Pancreas (tissue), 10 donors: ENCODE measurements at regions not wholly inside any gene's neighbourhood (a gene's known extent, or its start where the extent isn't known, plus 50 kb on each side); places are given as distances from the start of the nearest gene placed in this dataset.

Source experiments
- ATAC-seq, 4 donors: fragments of 200-7000 bp; cut with Tn5 transposase; one replicate each; pipeline versions ENCODE4 v1.8.0 to v1.9.1; 2020; ENCODE audit warnings: mild to moderate bottlenecking in 4 of 4, moderate library complexity in 4 of 4
- DNase-seq, 6 donors: peaks; one replicate each; pipeline ENCODE4 v3.0.0-alpha.2; 2020
- FAIRE-seq: peaks from 2 replicates; lab custom pipeline; 2012; peaks lifted over from hg19 to GRCh38; lab: Jason Lieb, UNC
- H3K27ac ChIP-seq, 4 donors: fragments of 200-600 bp; sonication (generic); 1 replicate in 3 of 4; 2 replicates in 1 of 4; pipeline versions ENCODE4 v1.5.0 to v1.8.0; 2020
- H3K27me3 ChIP-seq, 4 donors: fragments of 200-600 bp; one replicate each; pipeline ENCODE4 v1.8.0; 2021
- H3K36me3 ChIP-seq, 3 donors: fragments of 200-600 bp; sonication (generic) in 1 of 3; one replicate each; pipeline versions ENCODE4 v1.5.0 to v1.8.0; 2020 to 2021
- H3K4me1 ChIP-seq, 3 donors: fragments of 200-600 bp; one replicate each; pipeline ENCODE4 v1.8.0; 2021
- H3K4me3 ChIP-seq, 4 donors: fragments of 200-600 bp; sonication (generic) in 2 of 4; one replicate each; pipeline versions ENCODE4 v1.5.0 to v1.8.0; 2020 to 2021
- H3K9me3 ChIP-seq, 4 donors: fragments of 200-600 bp; one replicate each; pipeline ENCODE4 v1.8.0; 2021
- CTCF ChIP-seq, 4 donors: fragments of 200-600 bp; sonication (generic) in 3 of 4; IDR thresholded peaks; one replicate each; pipeline versions ENCODE4 v1.5.0 to v1.8.0; 2021; ENCODE audit warnings: antibody characterized with exemption in 4 of 4
- WGBS, 2 donors: extraction: QIAGEN DNeasy Blood & Tissue Kit; methylation state at CpG; one replicate each; pipeline ENCODE4 v1.1.7; 2013; 5-methylcytosine and 5-hydroxymethylcytosine counted together
- intact Hi-C, 3 donors: fragments of 100-400 bp; cut with DNase I; formaldehyde crosslinking; loops; one replicate each; pipeline versions ENCODE4 v1.11.1 to v1.14.2; 2022
- donor health status: healthy with polysubstance abuse.
- donor health status: DM: no; HTN: no; CAD: no; lungs with moderate emphysema.
- donor health status: DM: no; HTN: no; CAD: no.
- donor health status: control.
- donor health status: control.
- donor health status: Bipolar disorder and iron deficiency.
- donor health status: DM: yes; HTN: yes; CAD: no.
- donor health status: DM: no; HTN: no; CAD: no.
- donor health status: DM: no; HTN: no; CAD: no.
- donor health status: DM: yes; HTN: yes; CAD: no.

GRCh38 chr4:67106861-67107460, 438.3 kb downstream of the CENPC start:
- H3K4me3 ChIP-seq: no peak overlapping the region
- ATAC-seq: peak in 3 of 4 donors; percentile 48 to 90 (median 86)
- WGBS, 2 donors: 20 to 21% methylated on average over 3 of the region's 3 CpGs
- H3K4me1 ChIP-seq: no peaks in the 10 kb centered on the region
- DNase-seq: peak in 1 of 6 donors; percentile 3
- no peak for FAIRE-seq
- intact Hi-C loops: no loop called here
- H3K36me3 ChIP-seq: no peaks in the 10 kb centered on the region
- H3K9me3 ChIP-seq: no peaks in the 10 kb centered on the region
- H3K27ac ChIP-seq: peak overlapping the region in 1 of 4 donors; percentile 37
- no peak for TF ChIP-seq CTCF (IDR thresholded peaks at IDR 0.05)
- no peaks in the 10 kb centered on the region for H3K27me3 ChIP-seq

- Histone ChIP-seq H3K9me3 (no peaks in the 10 kb centered on the region), H3K4me3 (no peak overlapping the region), H3K4me1 (no peaks in the 10 kb centered on the region), H3K27ac (no peak overlapping the region), H3K36me3 (no peaks in the 10 kb centered on the region), H3K27me3 (no peaks in the 10 kb centered on the region)
- WGBS, 2 donors: 32% methylated on average over 3 of the region's 3 CpGs
- DNase-seq (no peak), ATAC-seq (no peak), FAIRE-seq (no peak)
- TF ChIP-seq CTCF (IDR thresholded peaks at IDR 0.05): no peak
- intact Hi-C loops: no loop called here
These were observed 441.2 kb downstream of the CENPC start for GRCh38 chr4:67104145-67104544.

GRCh38 chr4:67103001-67103747, 442.1 kb downstream of the CENPC start:
- FAIRE-seq: no peak
- DNase-seq: no peak
- TF ChIP-seq CTCF (IDR thresholded peaks at IDR 0.05): no peak
- intact Hi-C loops: no loop called here
- Histone ChIP-seq H3K4me3 (no peak overlapping the region), H3K9me3 (no peaks in the 10 kb centered on the region), H3K36me3 (no peaks in the 10 kb centered on the region), H3K4me1 (no peaks in the 10 kb centered on the region), H3K27ac (no peak overlapping the region), H3K27me3 (no peaks in the 10 kb centered on the region)
- 67 to 76% methylated on average over 6 of the region's 6 CpGs for WGBS, 2 donors
- no peak for ATAC-seq

GRCh38 chr4:67101612-67102011, 443.7 kb downstream of the CENPC start:
- intact Hi-C loops: no loop called here
- ATAC-seq: no peak
- Histone ChIP-seq H3K27me3 (no peaks in the 10 kb centered on the region), H3K9me3 (no peaks in the 10 kb centered on the region), H3K4me1 (no peaks in the 10 kb centered on the region), H3K4me3 (no peak overlapping the region), H3K27ac (no peak overlapping the region), H3K36me3 (no peaks in the 10 kb centered on the region)
- DNase-seq: no peak
- no peak for FAIRE-seq
- no peak for TF ChIP-seq CTCF (IDR thresholded peaks at IDR 0.05)

GRCh38 chr4:67092351-67092750, 453.0 kb downstream of the CENPC start:
- H3K4me3 ChIP-seq: no peak overlapping the region
- FAIRE-seq (no peak), DNase-seq (no peak), ATAC-seq (no peak)
- H3K36me3 ChIP-seq: no peaks in the 10 kb centered on the region
- H3K27ac ChIP-seq: no peak overlapping the region
- no peaks in the 10 kb centered on the region for H3K4me1 ChIP-seq
- 5 to 6% methylated on average over 4 of the region's 4 CpGs for WGBS, 2 donors
- intact Hi-C loops: no loop called here
- no peak for TF ChIP-seq CTCF (IDR thresholded peaks at IDR 0.05)
- no peaks in the 10 kb centered on the region for H3K9me3 ChIP-seq
- H3K27me3 ChIP-seq: no peaks in the 10 kb centered on the region
